ENCODE measurements at regions not wholly inside any gene's neighbourhood (a gene's known extent, or its start where the extent isn't known, plus 50 kb on each side); places are given as distances from the start of the nearest gene placed in this dataset.
"Not testable (repeated sequence)": the region's sequence is repeated elsewhere in the genome, so short reads cannot be mapped to it uniquely, and the experiment has no call there.

- ATAC-seq: no peak
- H3K36me3 Mint-ChIP-seq: peaks cover 12% of the 10 kb centered on the region
- H3K9me3 Mint-ChIP-seq: peaks cover 4% of the 10 kb centered on the region
- H3K27me3 Mint-ChIP-seq: peaks cover 6 to 25% of the 10 kb centered on the region in 2 donors
- H3K4me3 Mint-ChIP-seq: no peak overlapping the region
- no peak overlapping the region for H3K27ac Mint-ChIP-seq
- no peaks in the 10 kb centered on the region for H3K4me1 Mint-ChIP-seq (ENCODE audit: low read depth in 2 of 2)
- no peak for DNase-seq (ENCODE audit: low spot score)
Measured at GRCh38 chrX:45992402-45993123, 552.7 kb downstream of the ZNF674 start.

GRCh38 chrX:45986971-45987370 lies 558.2 kb downstream of the ZNF674 start:
- no peaks in the 10 kb centered on the region for H3K4me1 Mint-ChIP-seq (ENCODE audit: low read depth in 2 of 2)
- peaks cover 4% of the 10 kb centered on the region for H3K9me3 Mint-ChIP-seq
- no peaks in the 10 kb centered on the region for H3K36me3 Mint-ChIP-seq
- no peak for ATAC-seq
- no peak overlapping the region for H3K27ac Mint-ChIP-seq
- no peak overlapping the region for H3K4me3 Mint-ChIP-seq
- peaks cover 6 to 16% of the 10 kb centered on the region in 2 donors for H3K27me3 Mint-ChIP-seq
- no peak for DNase-seq (ENCODE audit: low spot score)

GRCh38 chrX:45986081-45986480 lies 559.1 kb downstream of the ZNF674 start:
- H3K27ac Mint-ChIP-seq: no peak overlapping the region
- no peak overlapping the region for H3K4me3 Mint-ChIP-seq
- no peaks in the 10 kb centered on the region for H3K36me3 Mint-ChIP-seq
- peaks cover 4% of the 10 kb centered on the region for H3K9me3 Mint-ChIP-seq
- H3K27me3 Mint-ChIP-seq: peaks cover 6 to 17% of the 10 kb centered on the region in 2 donors
- ATAC-seq: no peak
- no peaks in the 10 kb centered on the region for H3K4me1 Mint-ChIP-seq (ENCODE audit: low read depth in 2 of 2)
- DNase-seq (ENCODE audit: low spot score): no peak

GRCh38 chrX:45982958-45983727 lies 562.1 kb downstream of the ZNF674 start:
- DNase-seq (ENCODE audit: low spot score); H3K4me1 Mint-ChIP-seq (ENCODE audit: low read depth in 2 of 2); H3K9me3 Mint-ChIP-seq; H3K27ac Mint-ChIP-seq; ATAC-seq; H3K4me3 Mint-ChIP-seq; H3K36me3 Mint-ChIP-seq: not testable (repeated sequence)
- H3K27me3 Mint-ChIP-seq: peaks cover 7 to 10% of the 10 kb centered on the region in 2 donors

GRCh38 chrX:45980726-45981125 lies 564.5 kb downstream of the ZNF674 start:
- H3K4me1 Mint-ChIP-seq (ENCODE audit: low read depth in 2 of 2): no peaks in the 10 kb centered on the region
- H3K27me3 Mint-ChIP-seq: peaks cover 15 to 22% of the 10 kb centered on the region in 2 donors
- no peak for ATAC-seq
- no peaks in the 10 kb centered on the region for H3K9me3 Mint-ChIP-seq
- no peak overlapping the region for H3K4me3 Mint-ChIP-seq
- no peaks in the 10 kb centered on the region for H3K36me3 Mint-ChIP-seq
- no peak for DNase-seq (ENCODE audit: low spot score)
- no peak overlapping the region for H3K27ac Mint-ChIP-seq

GRCh38 chrX:45975633-45976032 lies 569.6 kb downstream of the ZNF674 start:
- peaks cover 22 to 24% of the 10 kb centered on the region in 2 donors for H3K27me3 Mint-ChIP-seq
- no peaks in the 10 kb centered on the region for H3K9me3 Mint-ChIP-seq
- no peak overlapping the region for H3K27ac Mint-ChIP-seq
- H3K4me3 Mint-ChIP-seq: no peak overlapping the region
- no peaks in the 10 kb centered on the region for H3K36me3 Mint-ChIP-seq
- DNase-seq (ENCODE audit: low spot score) (no peak), ATAC-seq (no peak)
- no peaks in the 10 kb centered on the region for H3K4me1 Mint-ChIP-seq (ENCODE audit: low read depth in 2 of 2)

- no peaks in the 10 kb centered on the region for H3K4me1 Mint-ChIP-seq (ENCODE audit: low read depth in 2 of 2)
- H3K36me3 Mint-ChIP-seq: no peaks in the 10 kb centered on the region
- H3K27me3 Mint-ChIP-seq: peaks cover 16 to 17% of the 10 kb centered on the region in 2 donors
- no peaks in the 10 kb centered on the region for H3K9me3 Mint-ChIP-seq
- ATAC-seq (no peak), DNase-seq (ENCODE audit: low spot score) (no peak)
- no peak overlapping the region for H3K27ac Mint-ChIP-seq
- no peak overlapping the region for H3K4me3 Mint-ChIP-seq
Measured at GRCh38 chrX:45972636-45973035, 572.6 kb downstream of the ZNF674 start.

GRCh38 chrX:45959567-45959966 lies 585.7 kb downstream of the ZNF674 start:
- ATAC-seq: peak in 1 of 2 donors; percentile 40
- H3K27ac Mint-ChIP-seq: no peak overlapping the region
- peaks cover 14 to 17% of the 10 kb centered on the region in 2 donors for H3K27me3 Mint-ChIP-seq
- H3K4me1 Mint-ChIP-seq (ENCODE audit: low read depth in 2 of 2): no peaks in the 10 kb centered on the region
- H3K36me3 Mint-ChIP-seq: no peaks in the 10 kb centered on the region
- H3K9me3 Mint-ChIP-seq: no peaks in the 10 kb centered on the region
- H3K4me3 Mint-ChIP-seq: no peak overlapping the region
- DNase-seq (ENCODE audit: low spot score): no peak

GRCh38 chrX:45956191-45956870 lies 588.9 kb downstream of the ZNF674 start:
- no peak for DNase-seq (ENCODE audit: low spot score)
- H3K4me1 Mint-ChIP-seq (ENCODE audit: low read depth in 2 of 2): no peaks in the 10 kb centered on the region
- no peak for ATAC-seq
- no peak overlapping the region for H3K4me3 Mint-ChIP-seq
- H3K27ac Mint-ChIP-seq: no peak overlapping the region
- H3K9me3 Mint-ChIP-seq: no peaks in the 10 kb centered on the region
- H3K27me3 Mint-ChIP-seq: peaks cover 8 to 26% of the 10 kb centered on the region in 2 donors
- H3K36me3 Mint-ChIP-seq: no peaks in the 10 kb centered on the region

GRCh38 chrX:45955661-45956060 lies 589.6 kb downstream of the ZNF674 start:
- no peaks in the 10 kb centered on the region for H3K36me3 Mint-ChIP-seq
- no peak for DNase-seq (ENCODE audit: low spot score)
- no peak overlapping the region for H3K27ac Mint-ChIP-seq
- H3K9me3 Mint-ChIP-seq: no peaks in the 10 kb centered on the region
- no peaks in the 10 kb centered on the region for H3K4me1 Mint-ChIP-seq (ENCODE audit: low read depth in 2 of 2)
- H3K27me3 Mint-ChIP-seq: peaks cover 8 to 26% of the 10 kb centered on the region in 2 donors
- no peak overlapping the region for H3K4me3 Mint-ChIP-seq
- no peak for ATAC-seq

- Mint-ChIP-seq H3K36me3 (no peaks in the 10 kb centered on the region), H3K4me1 (ENCODE audit: low read depth in 2 of 2) (no peaks in the 10 kb centered on the region), H3K27me3 (peaks cover 8 to 26% of the 10 kb centered on the region in 2 donors), H3K9me3 (no peaks in the 10 kb centered on the region), H3K27ac (no peak overlapping the region), H3K4me3 (no peak overlapping the region)
- DNase-seq (ENCODE audit: low spot score): no peak
- ATAC-seq: no peak
Measured at GRCh38 chrX:45954026-45954425, 591.2 kb downstream of the ZNF674 start.

- H3K27ac Mint-ChIP-seq: no peak overlapping the region
- no peak for ATAC-seq
- no peaks in the 10 kb centered on the region for H3K4me1 Mint-ChIP-seq (ENCODE audit: low read depth in 2 of 2)
- H3K4me3 Mint-ChIP-seq: no peak overlapping the region
- no peaks in the 10 kb centered on the region for H3K9me3 Mint-ChIP-seq
- peaks cover 0 to 21% of the 10 kb centered on the region in 2 donors for H3K27me3 Mint-ChIP-seq
- no peaks in the 10 kb centered on the region for H3K36me3 Mint-ChIP-seq
- no peak for DNase-seq (ENCODE audit: low spot score)
Measured at GRCh38 chrX:45952030-45952429, 593.2 kb downstream of the ZNF674 start.

GRCh38 chrX:45935408-45935807 lies 609.8 kb downstream of the ZNF674 start:
- ATAC-seq (no peak), DNase-seq (ENCODE audit: low spot score) (no peak)
- Mint-ChIP-seq H3K4me1 (ENCODE audit: low read depth in 2 of 2) (no peaks in the 10 kb centered on the region), H3K9me3 (no peaks in the 10 kb centered on the region), H3K27me3 (peaks cover 0 to 5% of the 10 kb centered on the region in 2 donors), H3K27ac (no peak overlapping the region), H3K4me3 (no peak overlapping the region), H3K36me3 (no peaks in the 10 kb centered on the region)

- H3K27ac Mint-ChIP-seq: no peak overlapping the region
- peaks cover 0 to 12% of the 10 kb centered on the region in 2 donors for H3K27me3 Mint-ChIP-seq
- H3K36me3 Mint-ChIP-seq: no peaks in the 10 kb centered on the region
- no peak overlapping the region for H3K4me3 Mint-ChIP-seq
- H3K9me3 Mint-ChIP-seq: no peaks in the 10 kb centered on the region
- no peak for ATAC-seq
- no peaks in the 10 kb centered on the region for H3K4me1 Mint-ChIP-seq (ENCODE audit: low read depth in 2 of 2)
- no peak for DNase-seq (ENCODE audit: low spot score)
Measured at GRCh38 chrX:45912316-45912715, 632.9 kb downstream of the ZNF674 start.

Data from natural killer cell treated with Interleukin-12 subunit alpha and Interleukin-12 subunit beta and Interleukin-15 and Interleukin-18, amount 100 ng/mL, for 72 hours (primary cell).